ENCODE measurements at regions not wholly inside any gene's neighbourhood (a gene's known extent, or its start where the extent isn't known, plus 50 kb on each side); places are given as distances from the start of the nearest gene placed in this dataset.
"Not testable (repeated sequence)": the region's sequence is repeated elsewhere in the genome, so short reads cannot be mapped to it uniquely, and the experiment has no call there.

- Histone ChIP-seq H3K4me2 (ENCODE audit: low read length) (peak overlapping the region; percentile 3), H3K9ac (ENCODE audit: low read depth, low read length) (peak overlapping the region; percentile 84), H3K4me3 (ENCODE audit: low read length) (no peak overlapping the region), H3K9me3 (replicated peaks; ENCODE audit: low read length) (no peaks in the 10 kb centered on the region), H3K36me3 (ENCODE audit: insufficient read depth, low read length) (no peaks in the 10 kb centered on the region), H3K27me3 (ENCODE audit: control insufficient read depth, insufficient read depth, low read length) (no peaks in the 10 kb centered on the region), H3K4me1 (ENCODE audit: control insufficient read depth, insufficient read depth, low read length) (peaks cover 83% of the 10 kb centered on the region)
Observed at GRCh38 chr12:46553911-46554310, 181.3 kb upstream of the SLC38A2 start.

- Histone ChIP-seq H3K4me3 (ENCODE audit: low read length) (no peak overlapping the region), H3K36me3 (ENCODE audit: insufficient read depth, low read length) (no peaks in the 10 kb centered on the region), H3K27me3 (ENCODE audit: control insufficient read depth, insufficient read depth, low read length) (no peaks in the 10 kb centered on the region), H3K9ac (ENCODE audit: low read depth, low read length) (peak overlapping the region; percentile 84), H3K4me1 (ENCODE audit: control insufficient read depth, insufficient read depth, low read length) (peaks cover 86% of the 10 kb centered on the region), H3K4me2 (ENCODE audit: low read length) (peak overlapping the region; percentile 13), H3K9me3 (replicated peaks; ENCODE audit: low read length) (no peaks in the 10 kb centered on the region)
Observed at GRCh38 chr12:46553266-46553665, 180.7 kb upstream of the SLC38A2 start.

GRCh38 chr12:46550266-46550879 lies 177.8 kb upstream of the SLC38A2 start:
- Histone ChIP-seq H3K36me3 (ENCODE audit: insufficient read depth, low read length) (no peaks in the 10 kb centered on the region), H3K4me2 (ENCODE audit: low read length) (peak overlapping the region; percentile 41), H3K4me3 (ENCODE audit: low read length) (no peak overlapping the region), H3K9ac (ENCODE audit: low read depth, low read length) (peak overlapping the region; percentile 75), H3K4me1 (ENCODE audit: control insufficient read depth, insufficient read depth, low read length) (peaks cover 79% of the 10 kb centered on the region), H3K27me3 (ENCODE audit: control insufficient read depth, insufficient read depth, low read length) (no peaks in the 10 kb centered on the region), H3K9me3 (replicated peaks; ENCODE audit: low read length) (no peaks in the 10 kb centered on the region)

- Histone ChIP-seq H3K4me3 (ENCODE audit: low read length) (peak overlapping the region; percentile 15), H3K4me1 (ENCODE audit: control insufficient read depth, insufficient read depth, low read length) (peaks cover 72% of the 10 kb centered on the region), H3K9ac (ENCODE audit: low read depth, low read length) (peak overlapping the region; percentile 75)
Observed at GRCh38 chr12:46549527-46550265, 177.1 kb upstream of the SLC38A2 start.

GRCh38 chr12:46548605-46549071 lies 176.1 kb upstream of the SLC38A2 start:
- Histone ChIP-seq H3K4me3 (ENCODE audit: low read length) (no peak overlapping the region), H3K4me2 (ENCODE audit: low read length) (peak overlapping the region; percentile 1), H3K27me3 (ENCODE audit: control insufficient read depth, insufficient read depth, low read length) (no peaks in the 10 kb centered on the region), H3K4me1 (ENCODE audit: control insufficient read depth, insufficient read depth, low read length) (peaks cover 62% of the 10 kb centered on the region), H3K9me3 (replicated peaks; ENCODE audit: low read length) (no peaks in the 10 kb centered on the region), H3K9ac (ENCODE audit: low read depth, low read length) (peak overlapping the region; percentile 75), H3K36me3 (ENCODE audit: insufficient read depth, low read length) (no peaks in the 10 kb centered on the region)

More at GRCh38 chr12:46549527-46550265, 177.1 kb upstream of the SLC38A2 start:
- peak overlapping the region; percentile 46 for H3K4me2 ChIP-seq (ENCODE audit: low read length)
- H3K27me3 ChIP-seq (ENCODE audit: control insufficient read depth, insufficient read depth, low read length): no peaks in the 10 kb centered on the region
- no peaks in the 10 kb centered on the region for H3K9me3 ChIP-seq (replicated peaks; ENCODE audit: low read length)
- no peaks in the 10 kb centered on the region for H3K36me3 ChIP-seq (ENCODE audit: insufficient read depth, low read length)

- no peaks in the 10 kb centered on the region for H3K9me3 ChIP-seq (replicated peaks; ENCODE audit: low read length)
- no peak overlapping the region for H3K4me3 ChIP-seq (ENCODE audit: low read length)
- no peak overlapping the region for H3K4me2 ChIP-seq (ENCODE audit: low read length)
- H3K4me1 ChIP-seq (ENCODE audit: control insufficient read depth, insufficient read depth, low read length): peaks cover 52% of the 10 kb centered on the region
- H3K36me3 ChIP-seq (ENCODE audit: insufficient read depth, low read length): no peaks in the 10 kb centered on the region
- H3K27me3 ChIP-seq (ENCODE audit: control insufficient read depth, insufficient read depth, low read length): no peaks in the 10 kb centered on the region
- peak overlapping the region; percentile 75 for H3K9ac ChIP-seq (ENCODE audit: low read depth, low read length)
Observed at GRCh38 chr12:46547421-46548354, 175.1 kb upstream of the SLC38A2 start.

GRCh38 chr12:46546634-46547273 lies 174.2 kb upstream of the SLC38A2 start:
- no peaks in the 10 kb centered on the region for H3K27me3 ChIP-seq (ENCODE audit: control insufficient read depth, insufficient read depth, low read length)
- H3K4me1 ChIP-seq (ENCODE audit: control insufficient read depth, insufficient read depth, low read length): peaks cover 50% of the 10 kb centered on the region
- H3K9me3 ChIP-seq (replicated peaks; ENCODE audit: low read length): no peaks in the 10 kb centered on the region
- H3K4me2 ChIP-seq (ENCODE audit: low read length): no peak overlapping the region
- H3K4me3 ChIP-seq (ENCODE audit: low read length): no peak overlapping the region
- no peaks in the 10 kb centered on the region for H3K36me3 ChIP-seq (ENCODE audit: insufficient read depth, low read length)
- no peak overlapping the region for H3K9ac ChIP-seq (ENCODE audit: low read depth, low read length)

- not testable (repeated sequence) for H3K4me3 ChIP-seq (ENCODE audit: low read length); H3K9ac ChIP-seq (ENCODE audit: low read depth, low read length); H3K27me3 ChIP-seq (ENCODE audit: control insufficient read depth, insufficient read depth, low read length); H3K9me3 ChIP-seq (replicated peaks; ENCODE audit: low read length); H3K4me2 ChIP-seq (ENCODE audit: low read length); H3K36me3 ChIP-seq (ENCODE audit: insufficient read depth, low read length)
- H3K4me1 ChIP-seq (ENCODE audit: control insufficient read depth, insufficient read depth, low read length): peaks cover 21% of the 10 kb centered on the region
Observed at GRCh38 chr12:46543378-46543795, 170.8 kb upstream of the SLC38A2 start.

GRCh38 chr12:46538976-46539375 lies 166.4 kb upstream of the SLC38A2 start:
- Histone ChIP-seq H3K9me3 (replicated peaks; ENCODE audit: low read length) (no peaks in the 10 kb centered on the region), H3K4me1 (ENCODE audit: control insufficient read depth, insufficient read depth, low read length) (no peaks in the 10 kb centered on the region), H3K36me3 (ENCODE audit: insufficient read depth, low read length) (no peaks in the 10 kb centered on the region), H3K9ac (ENCODE audit: low read depth, low read length) (no peak overlapping the region), H3K4me2 (ENCODE audit: low read length) (no peak overlapping the region), H3K27me3 (ENCODE audit: control insufficient read depth, insufficient read depth, low read length) (no peaks in the 10 kb centered on the region), H3K4me3 (ENCODE audit: low read length) (no peak overlapping the region)

GRCh38 chr12:46537387-46537955 lies 164.9 kb upstream of the SLC38A2 start:
- Histone ChIP-seq H3K27me3 (ENCODE audit: control insufficient read depth, insufficient read depth, low read length) (no peaks in the 10 kb centered on the region), H3K9me3 (replicated peaks; ENCODE audit: low read length) (no peaks in the 10 kb centered on the region), H3K9ac (ENCODE audit: low read depth, low read length) (no peak overlapping the region), H3K4me1 (ENCODE audit: control insufficient read depth, insufficient read depth, low read length) (no peaks in the 10 kb centered on the region), H3K4me2 (ENCODE audit: low read length) (no peak overlapping the region), H3K36me3 (ENCODE audit: insufficient read depth, low read length) (no peaks in the 10 kb centered on the region), H3K4me3 (ENCODE audit: low read length) (no peak overlapping the region)
